ENCODE measurements at regions not wholly inside any gene's neighbourhood (a gene's known extent, or its start where the extent isn't known, plus 50 kb on each side); places are given as distances from the start of the nearest gene placed in this dataset.
A peak's percentile ranks its signal among the peaks of the same experiment; 100 is the strongest.

DNA sequence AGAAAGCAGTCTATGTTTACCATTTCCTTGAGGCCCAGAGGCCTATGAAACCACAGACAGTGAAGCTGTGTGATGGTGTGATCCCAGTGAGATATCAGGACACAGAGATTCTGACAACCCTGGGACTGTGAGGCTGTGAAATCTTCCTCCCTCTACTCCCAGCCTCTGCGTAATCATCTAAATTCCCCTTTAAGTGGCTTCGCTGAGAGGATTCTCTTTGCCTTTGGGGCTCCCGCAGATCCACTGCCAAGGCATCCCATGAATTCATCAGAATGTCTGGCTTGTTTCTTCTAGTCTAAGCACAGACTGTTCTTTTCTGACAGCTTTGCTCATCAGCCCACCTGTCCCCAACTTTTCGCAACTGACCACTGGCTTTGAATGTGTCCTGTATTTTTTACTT is 901.2 kb upstream of the NR2F2 start:
- DNase-seq = peak; percentile 94

DNA sequence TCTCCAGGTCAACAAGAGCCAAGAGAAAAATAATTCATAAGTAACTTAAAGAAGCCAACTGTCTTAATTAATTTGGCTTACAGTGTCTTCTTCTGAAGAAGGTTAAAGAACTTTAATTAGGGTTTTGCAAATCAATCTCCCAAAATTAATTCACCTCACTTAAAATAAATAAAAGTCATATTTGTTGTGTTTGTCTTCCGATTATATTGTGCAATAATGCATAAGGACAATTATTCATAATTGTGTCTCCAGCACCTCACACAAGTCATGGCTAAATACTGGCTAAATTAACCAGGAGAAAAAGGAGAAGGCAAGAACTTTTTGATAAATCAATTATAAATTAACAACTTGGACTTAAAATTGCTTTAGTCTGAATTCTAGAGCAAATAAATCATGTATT is 899.0 kb upstream of the NR2F2 start:
- DNase-seq = no peak

DNA sequence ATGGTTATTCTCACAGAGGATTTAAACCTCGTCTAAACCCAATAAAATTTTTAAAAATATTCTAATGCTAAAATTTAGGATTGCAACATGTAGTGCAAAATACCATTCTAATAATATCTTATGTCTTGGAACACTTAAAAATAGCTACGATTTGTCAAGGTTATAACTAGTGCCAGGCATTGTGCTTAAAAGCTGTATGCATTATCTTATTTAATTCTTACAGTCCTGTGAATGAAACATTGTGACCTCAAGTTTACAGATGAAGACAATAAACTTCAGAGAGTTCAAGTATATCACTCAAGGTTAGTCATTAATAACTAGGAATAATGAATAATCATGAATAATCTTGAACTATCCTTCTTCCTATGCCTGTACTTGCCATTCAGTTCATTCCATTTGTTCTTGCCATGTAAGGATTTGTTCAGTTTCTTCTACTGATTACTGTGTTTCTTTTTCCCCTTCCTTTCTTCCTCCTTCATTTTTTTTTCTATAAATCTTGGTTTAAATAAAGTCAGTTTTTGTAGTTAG is 897.6 kb upstream of the NR2F2 start:
- DNase-seq = no peak

DNA sequence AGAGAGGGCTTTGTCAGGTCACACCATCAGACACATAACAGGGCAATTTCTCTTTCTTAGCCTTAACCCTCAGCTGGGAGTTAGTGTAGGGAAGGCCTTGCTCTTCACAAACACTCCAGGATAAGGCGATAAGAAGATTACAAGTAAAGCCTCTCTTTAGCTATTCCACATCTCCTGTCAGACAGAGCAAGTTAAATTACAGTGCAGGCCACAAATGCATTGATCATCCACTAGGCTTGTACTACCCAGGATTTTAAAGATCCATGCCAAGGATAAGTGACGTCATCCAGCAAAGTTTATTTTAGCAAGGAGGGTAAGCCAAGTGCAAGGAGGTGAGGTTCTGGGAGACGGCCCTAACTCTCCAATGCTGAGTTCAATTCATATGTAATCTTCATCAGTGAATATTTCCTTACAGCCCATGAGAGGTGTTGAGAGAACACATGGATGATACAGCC is 890.6 kb upstream of the NR2F2 start:
- DNase-seq = no peak

GRCh38 chr15:95440712-95441111 is 889.8 kb upstream of the NR2F2 start:
- DNase-seq = no peak

DNA sequence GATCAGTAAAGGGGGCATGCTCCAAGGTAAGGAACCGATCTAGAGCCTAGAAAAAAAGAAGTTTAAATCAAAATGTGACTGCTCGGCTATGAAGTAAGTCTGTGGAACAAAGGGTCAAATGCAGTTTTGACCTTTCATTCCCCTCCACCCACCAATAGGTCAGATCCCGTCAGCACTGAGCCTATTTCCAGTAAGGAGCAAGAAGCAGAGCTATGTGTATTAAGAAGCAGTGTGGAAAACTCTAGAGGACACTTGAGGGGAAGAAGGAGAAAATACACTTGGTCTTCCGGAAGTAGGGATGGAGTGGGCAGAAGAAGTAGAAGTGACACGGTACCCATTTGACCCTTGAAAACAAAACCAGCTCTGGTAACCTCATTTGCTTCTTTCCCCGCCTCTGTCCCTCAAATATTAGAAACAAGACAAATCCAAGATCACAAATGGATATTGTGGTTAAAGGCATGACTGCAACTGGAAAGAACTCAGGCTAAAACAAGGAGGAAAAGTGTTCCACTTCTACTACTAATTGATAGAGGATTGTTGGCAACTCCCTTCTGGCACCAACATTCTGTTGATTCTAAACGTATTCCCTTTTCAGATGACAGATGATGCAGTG is 888.3 kb upstream of the NR2F2 start:
- DNase-seq = no peak

DNA sequence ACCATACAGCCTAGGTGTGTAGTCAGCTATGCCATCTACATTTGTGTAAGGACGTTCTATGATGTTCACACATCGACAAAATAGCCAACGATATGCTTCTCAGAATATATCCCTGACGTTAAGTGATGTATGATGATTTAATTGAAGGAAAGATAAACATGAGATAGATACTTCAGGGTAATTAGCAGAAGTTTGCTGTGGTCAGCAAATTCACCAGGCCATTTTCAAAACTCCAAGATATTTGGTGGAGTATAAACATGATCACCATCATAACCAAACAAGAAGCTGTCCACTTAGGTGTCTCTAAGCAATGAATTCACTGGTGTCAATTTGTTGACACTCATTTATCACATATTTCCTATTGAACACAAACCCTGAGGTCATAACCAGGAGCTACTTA is 885.6 kb upstream of the NR2F2 start:
- DNase-seq = no peak

DNA sequence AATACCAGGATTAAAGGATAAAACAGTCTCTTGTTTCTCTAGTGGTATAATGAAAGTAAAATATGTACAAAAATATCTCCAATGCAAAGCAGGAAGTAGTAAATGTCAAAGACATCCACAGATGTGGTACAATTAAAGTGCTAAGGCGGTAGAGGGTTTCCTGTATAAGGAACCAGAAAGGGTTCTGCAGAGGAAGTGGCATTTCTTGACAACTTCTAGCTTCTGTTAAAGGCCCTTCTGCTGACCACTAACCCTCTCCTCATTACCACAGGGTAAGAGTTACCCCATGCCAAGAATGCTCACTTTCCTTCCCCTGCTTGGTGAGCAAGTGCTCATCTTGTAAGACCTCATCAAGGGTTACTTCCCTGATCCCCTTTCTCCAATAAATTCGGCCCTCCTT is 883.6 kb upstream of the NR2F2 start:
- no peak for DNase-seq

DNA sequence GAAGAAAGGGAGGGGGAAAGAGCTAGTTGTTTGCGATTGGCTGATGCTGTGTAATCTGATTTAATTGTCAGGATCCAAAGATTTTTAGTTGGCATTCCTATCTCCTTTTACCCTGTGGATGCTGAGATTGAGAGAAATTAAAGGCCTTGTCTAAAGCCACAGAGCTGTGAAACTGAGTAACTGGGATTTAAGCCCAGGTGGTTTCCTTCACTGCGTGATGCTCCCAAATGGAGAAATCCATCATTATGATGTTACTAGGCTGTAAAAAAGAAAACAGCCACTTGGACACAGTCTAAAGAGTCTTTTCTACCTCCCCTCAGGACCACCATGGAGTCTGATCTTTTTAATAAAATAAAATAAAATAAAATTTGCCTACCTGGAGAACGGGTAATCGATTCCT is 883.0 kb upstream of the NR2F2 start:
- DNase-seq = no peak

DNA sequence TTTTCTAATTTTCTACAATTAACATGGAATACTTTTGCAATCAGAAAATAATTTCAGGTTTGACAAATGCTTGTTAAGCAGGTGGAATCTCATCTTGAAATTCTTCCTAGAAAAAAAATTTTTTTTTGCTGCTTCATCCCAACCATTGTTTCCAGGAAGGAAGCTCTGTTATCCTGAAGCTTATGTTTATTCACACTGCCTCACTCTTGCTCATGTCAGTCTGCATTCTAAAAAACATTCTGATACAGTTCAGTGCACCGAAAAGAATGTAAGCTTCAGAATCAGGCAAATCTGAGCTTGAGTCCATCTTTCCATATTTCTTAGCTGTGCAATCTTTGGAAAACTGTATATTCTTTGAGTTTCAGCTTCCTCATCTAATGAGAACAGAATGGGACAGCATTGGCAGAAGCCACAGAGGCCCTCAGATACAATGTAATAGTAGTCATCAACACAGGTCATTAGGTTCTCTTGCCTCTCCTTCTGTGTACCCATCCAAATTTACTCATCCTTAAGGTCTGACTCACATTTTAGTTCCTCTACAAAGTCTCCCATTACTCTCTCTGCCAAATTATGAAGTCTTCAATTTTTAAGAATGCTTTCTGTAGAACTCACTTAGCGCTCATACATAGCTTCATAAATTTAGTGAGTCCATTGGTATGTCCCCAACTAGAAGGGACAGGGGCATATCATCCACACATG is 881.8 kb upstream of the NR2F2 start:
- no peak for DNase-seq

- no peak for DNase-seq
These were observed 881.3 kb upstream of the NR2F2 start for GRCh38 chr15:95449230-95449628.

- no peak for DNase-seq
These were observed 880.1 kb upstream of the NR2F2 start for GRCh38 chr15:95450413-95450812.

- no peak for DNase-seq
These were observed 878.6 kb upstream of the NR2F2 start for GRCh38 chr15:95451938-95452337.

DNA sequence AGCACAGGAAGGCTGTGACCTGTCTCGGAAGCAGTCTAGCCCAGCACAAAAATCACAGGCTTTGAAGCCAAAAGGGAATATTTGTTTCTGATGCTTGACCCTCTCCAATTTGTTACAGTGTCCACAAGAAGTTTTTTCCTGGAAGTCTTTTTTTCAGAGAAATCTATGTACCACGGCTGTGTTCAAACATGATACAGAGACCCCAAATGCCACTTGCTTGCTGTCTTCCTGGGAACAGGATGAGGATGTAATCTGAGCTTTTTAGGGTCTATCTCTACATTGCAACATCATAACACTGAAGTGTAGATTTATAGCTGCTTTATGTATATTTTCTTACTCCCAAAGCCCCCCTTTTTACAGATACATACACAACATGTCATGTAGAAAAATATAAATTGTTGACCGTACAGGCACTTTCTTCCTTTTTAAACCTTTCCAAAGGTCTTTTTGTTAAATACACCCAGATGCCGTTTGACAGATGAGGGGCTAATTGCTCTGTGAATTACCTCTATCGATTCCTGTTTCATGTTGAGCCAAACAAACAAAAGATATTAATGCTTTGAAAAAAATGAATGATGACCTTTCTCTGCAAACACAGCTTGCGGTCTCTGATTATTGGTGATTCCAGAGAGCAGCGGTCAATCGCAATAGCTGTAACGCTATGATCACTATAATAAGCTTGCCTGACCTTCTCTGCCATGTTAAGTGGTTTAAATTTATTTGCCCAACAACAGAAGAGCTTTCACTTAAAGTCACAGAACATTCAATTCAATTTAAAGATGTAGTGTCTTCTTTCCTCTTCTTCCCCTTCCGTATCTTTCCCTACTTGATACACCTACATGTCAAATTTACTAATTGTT is 875.9 kb upstream of the NR2F2 start:
- no peak for DNase-seq

DNA sequence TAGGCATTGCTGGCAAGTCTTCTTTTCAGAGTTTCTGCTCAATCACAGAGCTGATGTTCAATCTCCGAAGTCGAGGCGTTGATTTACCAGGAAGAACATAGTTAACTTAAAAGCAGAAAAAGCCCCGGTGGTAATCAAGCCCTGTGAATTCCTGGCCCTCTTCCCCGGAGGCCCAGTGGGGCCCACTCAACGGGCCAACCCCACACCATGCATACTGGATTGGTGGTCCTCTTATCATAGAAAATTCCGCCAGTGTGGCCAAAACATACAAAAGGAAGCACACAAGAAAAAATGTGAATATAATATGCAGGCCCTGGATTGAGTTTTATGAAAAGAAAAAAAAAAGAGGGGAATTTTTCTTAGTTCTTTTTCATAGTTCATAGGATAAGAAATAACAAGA is 873.0 kb upstream of the NR2F2 start:
- no peak for DNase-seq

DNA sequence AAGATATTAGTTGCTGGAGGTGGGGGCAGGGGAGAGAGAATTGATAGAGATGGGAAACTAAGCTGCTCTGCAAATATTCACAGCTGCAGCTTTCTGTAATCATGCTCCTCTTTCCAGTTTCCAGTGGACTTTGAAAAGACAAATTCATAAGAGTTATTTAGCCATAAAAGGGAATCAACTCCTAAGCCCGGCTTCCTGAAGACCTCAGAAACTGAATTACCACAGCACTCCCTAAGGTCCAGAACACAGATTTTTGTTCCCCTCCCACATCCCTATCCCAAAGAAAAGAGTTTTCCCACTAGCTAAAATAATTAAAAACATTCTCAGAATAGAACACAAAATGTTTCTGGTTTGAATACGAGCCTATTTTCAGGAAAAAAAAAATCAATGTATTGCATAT is 871.8 kb upstream of the NR2F2 start:
- DNase-seq = no peak

- peak; percentile 66 for DNase-seq
These were observed 871.2 kb upstream of the NR2F2 start for GRCh38 chr15:95459273-95459672.

- no peak for DNase-seq
These were observed 866.0 kb upstream of the NR2F2 start for GRCh38 chr15:95464509-95464908.

GRCh38 chr15:95468820-95469219 is 861.7 kb upstream of the NR2F2 start:
- DNase-seq = no peak

- no peak for DNase-seq
These were observed 861.0 kb upstream of the NR2F2 start for GRCh38 chr15:95469496-95470000.

- DNase-seq = no peak
These were observed 860.0 kb upstream of the NR2F2 start for GRCh38 chr15:95470529-95470928.

GRCh38 chr15:95470997-95471689 is 859.4 kb upstream of the NR2F2 start:
- DNase-seq = no peak

GRCh38 chr15:95471690-95472086 is 858.8 kb upstream of the NR2F2 start:
- DNase-seq = no peak
